Muscle of leg (tissue), 3 donors: ENCODE measurements at regions not wholly inside any gene's neighbourhood (a gene's known extent, or its start where the extent isn't known, plus 50 kb on each side); places are given as distances from the start of the nearest gene placed in this dataset.

Experiments
- DNase-seq: peaks from one replicate; pipeline ENCODE4 v3.0.0; 2013
- H3K27ac ChIP-seq: one replicate; pipeline ENCODE4 v1.5.1; 2013; ENCODE audit warnings: mild to moderate bottlenecking, low read length, control low read depth
- H3K27me3 ChIP-seq: one replicate; pipeline ENCODE4 v1.6.1; 2013; ENCODE audit warnings: low read length; ENCODE audit not compliant: control insufficient read depth, insufficient read depth
- H3K36me3 ChIP-seq: one replicate; pipeline ENCODE4 v1.6.1; 2013; ENCODE audit warnings: low read length; ENCODE audit not compliant: control insufficient read depth, insufficient read depth
- H3K4me1 ChIP-seq: one replicate; pipeline ENCODE4 v1.6.1; 2013; ENCODE audit warnings: low read length; ENCODE audit not compliant: control insufficient read depth, insufficient read depth
- H3K4me3 ChIP-seq: one replicate; pipeline ENCODE4 v1.5.1; 2013; ENCODE audit warnings: low read length, control low read depth
- H3K9me3 ChIP-seq: replicated peaks from 2 replicates; pipeline ENCODE4 v1.6.1; 2013; ENCODE audit warnings: low read depth, low read length; ENCODE audit not compliant: control insufficient read depth
- WGBS: methylation state at CpG from one replicate; pipeline ENCODE4 v1.1.5; 2013; ENCODE audit warnings: missing lambda C conversion rate; ENCODE audit not compliant: insufficient coverage; 5-methylcytosine and 5-hydroxymethylcytosine counted together

- DNase-seq, result peak; percentile 70
- 4% methylated on average over 3 of the region's 4 CpGs for WGBS
These were observed 126.8 kb upstream of the ADRA1D start for GRCh38 chr20:4375881-4376280.

GRCh38 chr20:4373454-4373853 lies 124.4 kb upstream of the ADRA1D start:
- Histone ChIP-seq H3K4me3 (no peak overlapping the region), H3K27me3 (no peaks in the 10 kb centered on the region), H3K27ac (no peak overlapping the region), H3K36me3 (no peaks in the 10 kb centered on the region), H3K4me1 (peaks cover 6% of the 10 kb centered on the region), H3K9me3 (no peaks in the 10 kb centered on the region)
- DNase-seq, result no peak
- no CpG with 5 or more reads among the region's 1 CpG for WGBS

More at GRCh38 chr20:4375881-4376280, 126.8 kb upstream of the ADRA1D start:
- H3K4me1 ChIP-seq, result peaks cover 6% of the 10 kb centered on the region
- peak overlapping the region; percentile 13 for H3K27ac ChIP-seq
- H3K36me3 ChIP-seq, result no peaks in the 10 kb centered on the region
- no peaks in the 10 kb centered on the region for H3K9me3 ChIP-seq
- no peaks in the 10 kb centered on the region for H3K27me3 ChIP-seq
- no peak overlapping the region for H3K4me3 ChIP-seq

- Histone ChIP-seq H3K27me3 (no peaks in the 10 kb centered on the region), H3K36me3 (no peaks in the 10 kb centered on the region), H3K9me3 (no peaks in the 10 kb centered on the region), H3K4me3 (no peak overlapping the region), H3K4me1 (peaks cover 6% of the 10 kb centered on the region), H3K27ac (no peak overlapping the region)
- DNase-seq, result peak; percentile 28
- 100% methylated on average over 1 of the region's 2 CpGs for WGBS
These were observed 122.7 kb upstream of the ADRA1D start for GRCh38 chr20:4371623-4372251.

DNA sequence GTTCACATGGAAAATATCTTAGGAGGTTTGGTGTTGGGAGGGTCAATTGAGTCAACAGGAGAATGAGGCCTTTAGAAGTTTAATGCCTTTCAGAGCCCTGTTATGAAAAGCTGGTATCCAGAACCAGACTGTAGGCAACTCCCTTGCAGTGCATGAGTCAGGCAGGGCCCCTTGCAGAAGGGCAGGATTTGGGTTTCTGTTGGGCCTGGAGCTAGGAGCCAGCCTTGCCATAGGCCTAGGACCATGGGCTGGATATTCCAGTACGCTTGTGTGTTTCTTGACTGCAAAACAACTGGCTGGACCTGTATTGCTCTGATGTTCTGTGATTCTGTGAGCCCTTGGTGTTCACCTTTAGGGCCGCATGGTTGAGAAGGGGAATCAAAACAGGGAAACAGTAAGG lies 121.8 kb upstream of the ADRA1D start:
- Histone ChIP-seq H3K27ac (no peak overlapping the region), H3K27me3 (no peaks in the 10 kb centered on the region), H3K9me3 (no peaks in the 10 kb centered on the region), H3K4me3 (no peak overlapping the region), H3K4me1 (peaks cover under 1% of the 10 kb centered on the region), H3K36me3 (no peaks in the 10 kb centered on the region)
- no peak for DNase-seq
- WGBS, result 89% methylated on average over 2 of the region's 2 CpGs

- Histone ChIP-seq H3K36me3 (no peaks in the 10 kb centered on the region), H3K4me3 (no peak overlapping the region), H3K9me3 (no peaks in the 10 kb centered on the region), H3K4me1 (no peaks in the 10 kb centered on the region), H3K27ac (no peak overlapping the region), H3K27me3 (no peaks in the 10 kb centered on the region)
- 61% methylated on average over 2 of the region's 6 CpGs for WGBS
- DNase-seq, result no peak
These were observed 120.7 kb upstream of the ADRA1D start for GRCh38 chr20:4369798-4370124.

GRCh38 chr20:4369119-4369797 lies 120.2 kb upstream of the ADRA1D start:
- DNase-seq, result no peak
- Histone ChIP-seq H3K4me1 (no peaks in the 10 kb centered on the region), H3K27me3 (no peaks in the 10 kb centered on the region), H3K27ac (no peak overlapping the region), H3K36me3 (no peaks in the 10 kb centered on the region), H3K4me3 (no peak overlapping the region), H3K9me3 (no peaks in the 10 kb centered on the region)
- WGBS, result 60% methylated on average over 1 of the region's 2 CpGs

- no peaks in the 10 kb centered on the region for H3K36me3 ChIP-seq
- no peaks in the 10 kb centered on the region for H3K4me1 ChIP-seq
- H3K4me3 ChIP-seq, result no peak overlapping the region
- H3K27ac ChIP-seq, result no peak overlapping the region
- no peaks in the 10 kb centered on the region for H3K27me3 ChIP-seq
- DNase-seq, result no peak
- H3K9me3 ChIP-seq, result no peaks in the 10 kb centered on the region
- WGBS, result no CpG with 5 or more reads among the region's 1 CpG
These were observed 117.0 kb upstream of the ADRA1D start for GRCh38 chr20:4366076-4366475.

GRCh38 chr20:4358552-4358951 lies 109.5 kb upstream of the ADRA1D start:
- Histone ChIP-seq H3K27me3 (no peaks in the 10 kb centered on the region), H3K9me3 (no peaks in the 10 kb centered on the region), H3K36me3 (no peaks in the 10 kb centered on the region), H3K4me1 (no peaks in the 10 kb centered on the region), H3K27ac (no peak overlapping the region), H3K4me3 (no peak overlapping the region)
- peak; percentile 50 for DNase-seq
- 56% methylated on average over 3 of the region's 6 CpGs for WGBS

- WGBS, result no CpG with 5 or more reads among the region's 1 CpG
- H3K4me3 ChIP-seq, result no peak overlapping the region
These were observed 103.3 kb upstream of the ADRA1D start for GRCh38 chr20:4352348-4352747.

GRCh38 chr20:4350096-4350495 lies 101.0 kb upstream of the ADRA1D start:
- WGBS, result no CpG with 5 or more reads among the region's 1 CpG

More at GRCh38 chr20:4352348-4352747, 103.3 kb upstream of the ADRA1D start:
- Histone ChIP-seq H3K36me3 (no peaks in the 10 kb centered on the region), H3K27ac (no peak overlapping the region), H3K27me3 (no peaks in the 10 kb centered on the region), H3K4me1 (no peaks in the 10 kb centered on the region), H3K9me3 (peaks cover 4% of the 10 kb centered on the region)
- DNase-seq, result no peak

More at GRCh38 chr20:4350096-4350495, 101.0 kb upstream of the ADRA1D start:
- Histone ChIP-seq H3K27ac (no peak overlapping the region), H3K27me3 (no peaks in the 10 kb centered on the region), H3K36me3 (no peaks in the 10 kb centered on the region), H3K4me1 (no peaks in the 10 kb centered on the region), H3K9me3 (peaks cover 4% of the 10 kb centered on the region), H3K4me3 (no peak overlapping the region)
- peak; percentile 92 for DNase-seq
